GM18519 (cell line): ENCODE measurements at regions not wholly inside any gene's neighbourhood (a gene's known extent, or its start where the extent isn't known, plus 50 kb on each side); places are given as distances from the start of the nearest gene placed in this dataset.
"Not testable (repeated sequence)": the region's sequence is repeated elsewhere in the genome, so short reads cannot be mapped to it uniquely, and the experiment has no call there.

ENCODE experiments used
- ATAC-seq: cut with Tn5 transposase; IDR thresholded peaks from one replicate; pipeline ENCODE4 v1.9.1; 2021; ENCODE audit warnings: mild to moderate bottlenecking, moderate library complexity; ENCODE audit not compliant: unreplicated experiment, low FRiP score

GRCh38 chr1:218494449-218494852 is 149.3 kb downstream of the TGFB2 start:
- ATAC-seq = no peak

GRCh38 chr1:218495931-218496330 is 150.8 kb downstream of the TGFB2 start:
- ATAC-seq = no peak

- ATAC-seq = no peak
Observed at GRCh38 chr1:218496561-218496960, 151.4 kb downstream of the TGFB2 start.

GRCh38 chr1:218498056-218498938 is 153.2 kb downstream of the TGFB2 start:
- ATAC-seq = no peak

GRCh38 chr1:218499011-218499691 is 154.0 kb downstream of the TGFB2 start:
- no peak for ATAC-seq

- no peak for ATAC-seq
Observed at GRCh38 chr1:218499911-218500310, 154.8 kb downstream of the TGFB2 start.

GRCh38 chr1:218501161-218501560 is 156.0 kb downstream of the TGFB2 start:
- no peak for ATAC-seq

- no peak for ATAC-seq
Observed at GRCh38 chr1:218502383-218502782, 157.2 kb downstream of the TGFB2 start.

- no peak for ATAC-seq
Observed at GRCh38 chr1:218503102-218503501, 158.0 kb downstream of the TGFB2 start.

GRCh38 chr1:218507355-218508002 is 162.3 kb downstream of the TGFB2 start:
- no peak for ATAC-seq

- ATAC-seq = no peak
Observed at GRCh38 chr1:218510153-218510772, 165.1 kb downstream of the TGFB2 start.

- no peak for ATAC-seq
Observed at GRCh38 chr1:218513328-218513727, 168.2 kb downstream of the TGFB2 start.

GRCh38 chr1:218514689-218515088 is 169.6 kb downstream of the TGFB2 start:
- ATAC-seq = no peak

- no peak for ATAC-seq
Observed at GRCh38 chr1:218516526-218516925, 171.4 kb downstream of the TGFB2 start.

- no peak for ATAC-seq
Observed at GRCh38 chr1:218517459-218517858, 172.3 kb downstream of the TGFB2 start.

- no peak for ATAC-seq
Observed at GRCh38 chr1:218518216-218518740, 173.1 kb downstream of the TGFB2 start.

- ATAC-seq = not testable (repeated sequence)
Observed at GRCh38 chr1:218520646-218521045, 175.5 kb downstream of the TGFB2 start.

- no peak for ATAC-seq
Observed at GRCh38 chr1:218521414-218522169, 176.5 kb downstream of the TGFB2 start.

- no peak for ATAC-seq
Observed at GRCh38 chr1:218524526-218524925, 179.4 kb downstream of the TGFB2 start.

- ATAC-seq = no peak
Observed at GRCh38 chr1:218525031-218525430, 179.9 kb downstream of the TGFB2 start.
